IgD-negative memory B cell (primary cell): ENCODE measurements at regions not wholly inside any gene's neighbourhood (a gene's known extent, or its start where the extent isn't known, plus 50 kb on each side); places are given as distances from the start of the nearest gene placed in this dataset.
"Not testable (repeated sequence)": the region's sequence is repeated elsewhere in the genome, so short reads cannot be mapped to it uniquely, and the experiment has no call there.

Experiments used
- H3K27ac Mint-ChIP-seq, 3 donors: one replicate each; pipeline ENCODE4 v1.8.0; 2020 to 2022; ENCODE audit warnings: mild to moderate bottlenecking in 3 of 3, mixed read lengths in 3 of 3, moderate library complexity in 1 of 3
- H3K27me3 Mint-ChIP-seq: one replicate; pipeline ENCODE4 v1.8.0; 2021; ENCODE audit warnings: mixed read lengths
- H3K36me3 Mint-ChIP-seq: one replicate; pipeline ENCODE4 v1.8.0; 2020; ENCODE audit warnings: mild to moderate bottlenecking, mixed read lengths
- H3K4me1 Mint-ChIP-seq, 3 donors: one replicate each; pipeline ENCODE4 v1.8.0; 2020 to 2022; ENCODE audit warnings: mixed read lengths in 3 of 3, mild to moderate bottlenecking in 1 of 3
- H3K4me3 Mint-ChIP-seq, 4 donors: one replicate each; pipeline ENCODE4 v1.8.0; 2020 to 2022; ENCODE audit warnings: mild to moderate bottlenecking in 4 of 4, mixed read lengths in 4 of 4, moderate library complexity in 3 of 4
- H3K9me3 Mint-ChIP-seq, 3 donors: one replicate each; pipeline ENCODE4 v1.8.0; 2020 to 2021; ENCODE audit warnings: mixed read lengths in 3 of 3, mild to moderate bottlenecking in 1 of 3

DNA sequence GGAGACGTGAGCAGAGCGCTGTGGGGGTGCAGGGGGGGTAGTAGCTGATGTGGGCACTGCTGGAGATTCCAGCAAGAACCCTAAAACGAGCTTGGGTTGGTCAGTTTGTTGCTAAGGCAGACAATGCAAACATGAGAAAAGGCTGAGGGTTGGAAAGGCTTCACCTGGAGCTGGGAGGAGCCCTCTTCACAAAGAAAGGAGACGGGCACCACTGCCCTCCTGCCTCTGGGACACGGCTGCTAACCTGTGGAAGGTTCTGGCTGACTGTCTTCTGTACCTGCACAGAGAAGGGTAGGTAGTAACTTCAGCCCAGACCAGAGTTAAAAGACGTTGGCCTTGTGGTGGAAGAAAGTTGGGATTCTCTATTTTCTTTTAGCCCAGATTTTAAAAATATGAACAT, 108.7 kb downstream of the SUCLA2 start:
- H3K4me3 Mint-ChIP-seq = no peak overlapping the region
- H3K27me3 Mint-ChIP-seq = no peaks in the 10 kb centered on the region
- no peaks in the 10 kb centered on the region for H3K4me1 Mint-ChIP-seq
- H3K36me3 Mint-ChIP-seq = peaks cover 5% of the 10 kb centered on the region
- no peaks in the 10 kb centered on the region for H3K9me3 Mint-ChIP-seq
- no peak overlapping the region for H3K27ac Mint-ChIP-seq

DNA sequence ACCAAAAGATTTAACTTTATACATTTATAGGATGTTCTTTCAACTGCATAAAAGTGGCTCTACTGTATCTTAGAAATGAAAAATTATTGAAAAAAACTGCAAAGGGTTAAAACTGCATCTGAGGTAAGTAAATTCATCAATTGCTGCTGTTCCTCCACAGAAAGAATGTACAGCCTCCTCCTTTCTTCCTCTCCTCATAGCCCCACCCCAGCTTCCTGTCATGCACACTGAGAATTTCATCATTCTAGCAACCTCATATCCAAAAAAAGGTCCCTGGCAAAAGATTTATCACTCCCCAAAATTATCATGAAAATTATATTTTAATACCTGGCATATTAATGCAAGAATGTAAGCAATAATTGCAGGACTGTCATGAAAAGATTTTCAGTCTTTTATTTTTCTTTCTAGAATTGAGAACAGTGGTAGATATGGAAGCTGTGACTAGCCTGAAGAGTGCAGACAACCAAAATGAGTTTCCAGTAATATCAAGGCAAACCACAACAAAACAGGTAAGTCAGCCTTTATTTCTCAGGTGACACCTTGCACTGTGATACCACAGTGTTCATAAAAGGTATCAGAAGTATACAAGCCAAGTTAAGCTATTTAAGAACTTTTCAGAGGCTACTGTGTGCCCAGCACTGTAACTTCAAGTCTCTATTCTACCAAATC, 110.8 kb downstream of the SUCLA2 start:
- no peak overlapping the region for H3K4me3 Mint-ChIP-seq
- no peaks in the 10 kb centered on the region for H3K27me3 Mint-ChIP-seq
- H3K36me3 Mint-ChIP-seq = peaks cover 5% of the 10 kb centered on the region
- no peaks in the 10 kb centered on the region for H3K4me1 Mint-ChIP-seq
- peak overlapping the region in 1 of 3 donors; percentile 8 for H3K27ac Mint-ChIP-seq
- H3K9me3 Mint-ChIP-seq = no peaks in the 10 kb centered on the region

DNA sequence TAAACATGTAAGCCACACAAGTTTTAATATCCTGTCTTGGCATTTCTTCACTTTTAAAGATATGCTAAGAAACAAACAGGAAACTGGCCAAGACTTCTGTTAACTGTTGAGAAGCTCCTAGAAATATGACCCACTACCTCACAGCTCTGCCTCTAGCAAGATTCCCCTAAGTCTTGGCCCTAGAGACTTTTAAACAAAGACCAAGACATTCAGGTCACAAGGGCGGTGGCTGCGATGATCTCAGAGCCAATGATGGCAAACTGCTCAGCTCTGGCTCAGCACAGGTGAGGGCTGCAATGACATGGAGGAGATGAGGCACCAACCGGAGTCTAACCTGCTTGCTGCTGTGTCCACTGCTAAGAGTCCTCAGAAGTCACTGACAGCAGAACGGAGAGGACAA, 114.8 kb downstream of the SUCLA2 start:
- H3K27ac Mint-ChIP-seq = no peak overlapping the region
- H3K9me3 Mint-ChIP-seq = no peaks in the 10 kb centered on the region
- no peaks in the 10 kb centered on the region for H3K27me3 Mint-ChIP-seq
- no peak overlapping the region for H3K4me3 Mint-ChIP-seq
- H3K36me3 Mint-ChIP-seq = peaks cover 1% of the 10 kb centered on the region
- no peaks in the 10 kb centered on the region for H3K4me1 Mint-ChIP-seq

DNA sequence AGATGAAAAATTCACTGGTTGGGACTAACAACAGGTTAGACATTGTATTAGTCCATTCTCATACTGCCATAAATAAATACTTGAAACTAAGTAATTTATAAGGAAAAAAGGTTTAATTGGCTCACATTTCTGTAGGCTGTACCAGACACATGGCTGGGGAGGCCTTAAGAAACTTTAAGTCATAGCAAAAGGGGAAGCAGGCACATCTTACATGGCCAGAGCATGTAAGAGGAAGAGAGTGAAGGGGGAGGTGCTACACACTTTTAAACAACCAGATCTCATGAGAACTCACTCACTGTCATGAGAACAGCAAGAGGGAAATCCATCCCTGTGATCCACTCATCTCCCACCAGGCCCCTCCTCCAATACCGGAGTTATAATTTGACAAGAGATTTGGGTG, 125.9 kb downstream of the SUCLA2 start:
- Mint-ChIP-seq H3K4me1 (peaks cover 0 to 2% (median 0%) of the 10 kb centered on the region in 3 donors), H3K36me3 (peaks cover 3% of the 10 kb centered on the region), H3K27ac (no peak overlapping the region), H3K27me3 (no peaks in the 10 kb centered on the region), H3K9me3 (peaks cover 5 to 19% (median 12%) of the 10 kb centered on the region in 3 donors), H3K4me3 (no peak overlapping the region)

DNA sequence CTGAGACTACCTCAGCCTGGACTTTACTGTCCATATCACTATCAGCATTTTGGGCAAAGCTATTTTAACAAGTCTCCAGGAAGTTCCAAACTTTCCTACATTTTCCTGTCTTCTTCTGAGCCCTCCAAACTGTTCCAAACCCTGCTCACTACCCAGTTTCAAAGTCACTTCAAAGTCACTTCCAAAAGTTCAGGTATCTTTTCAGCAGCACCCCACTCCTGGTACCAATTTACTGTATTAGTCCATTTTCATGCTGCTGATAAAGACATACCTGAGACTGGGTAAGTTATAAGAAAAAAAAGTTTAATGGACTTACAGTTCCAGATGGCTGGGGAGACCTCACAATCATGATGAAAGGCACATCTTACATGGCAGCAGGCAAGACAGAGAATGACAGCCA, 127.1 kb downstream of the SUCLA2 start:
- not testable (repeated sequence) for H3K27ac Mint-ChIP-seq, H3K36me3 Mint-ChIP-seq, H3K4me1 Mint-ChIP-seq, H3K27me3 Mint-ChIP-seq
- Mint-ChIP-seq H3K9me3 (peaks cover 5 to 19% (median 12%) of the 10 kb centered on the region in 3 donors), H3K4me3 (peak overlapping the region in 1 of 4 donors; percentile 18)

DNA sequence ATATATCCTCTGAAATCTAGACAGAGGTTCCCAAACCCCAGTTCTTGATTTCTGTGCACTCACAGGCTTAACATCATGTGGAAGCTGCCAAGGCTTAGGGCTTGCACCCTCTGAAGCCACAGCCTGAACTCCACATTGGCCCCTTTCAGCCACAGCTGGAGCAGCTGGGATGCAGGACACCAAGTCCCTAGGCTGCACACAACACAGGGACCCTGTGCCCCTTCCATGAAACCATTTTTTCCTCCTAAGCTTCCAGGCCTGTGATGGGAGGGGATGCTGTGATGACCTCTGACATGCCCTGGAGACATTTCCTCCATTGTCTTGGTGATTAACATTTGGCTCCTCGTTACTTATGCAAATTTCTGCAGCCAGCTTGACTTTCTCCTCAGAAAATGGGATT, 127.8 kb downstream of the SUCLA2 start:
- H3K27me3 Mint-ChIP-seq, H3K4me1 Mint-ChIP-seq, H3K4me3 Mint-ChIP-seq, H3K27ac Mint-ChIP-seq, H3K36me3 Mint-ChIP-seq: not testable (repeated sequence)
- peaks cover 5 to 19% (median 12%) of the 10 kb centered on the region in 3 donors for H3K9me3 Mint-ChIP-seq

DNA sequence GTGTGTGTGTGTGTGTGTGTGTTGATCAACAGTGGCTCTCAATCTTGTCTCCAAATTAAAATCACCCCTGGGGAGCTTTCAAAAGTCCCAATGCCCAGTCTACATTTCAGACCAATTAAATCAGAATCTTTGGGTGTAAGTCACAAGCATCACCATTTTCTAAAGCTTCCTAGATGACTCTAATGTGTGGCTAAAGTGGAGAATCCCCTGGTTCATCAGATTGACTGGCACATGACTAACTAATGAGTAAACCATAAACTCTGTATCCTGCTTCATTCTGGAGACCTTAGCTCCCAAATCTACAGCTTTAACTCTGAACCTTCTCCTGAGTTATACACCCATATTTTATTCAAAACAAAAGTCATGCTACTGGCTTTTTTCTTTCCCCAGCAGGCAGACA, 131.3 kb downstream of the SUCLA2 start:
- H3K36me3 Mint-ChIP-seq = peaks cover 3% of the 10 kb centered on the region
- H3K9me3 Mint-ChIP-seq = peaks cover 3 to 15% (median 12%) of the 10 kb centered on the region in 3 donors
- no peaks in the 10 kb centered on the region for H3K27me3 Mint-ChIP-seq
- no peak overlapping the region for H3K4me3 Mint-ChIP-seq
- H3K4me1 Mint-ChIP-seq = peaks cover 0 to 2% (median 0%) of the 10 kb centered on the region in 3 donors
- no peak overlapping the region for H3K27ac Mint-ChIP-seq

DNA sequence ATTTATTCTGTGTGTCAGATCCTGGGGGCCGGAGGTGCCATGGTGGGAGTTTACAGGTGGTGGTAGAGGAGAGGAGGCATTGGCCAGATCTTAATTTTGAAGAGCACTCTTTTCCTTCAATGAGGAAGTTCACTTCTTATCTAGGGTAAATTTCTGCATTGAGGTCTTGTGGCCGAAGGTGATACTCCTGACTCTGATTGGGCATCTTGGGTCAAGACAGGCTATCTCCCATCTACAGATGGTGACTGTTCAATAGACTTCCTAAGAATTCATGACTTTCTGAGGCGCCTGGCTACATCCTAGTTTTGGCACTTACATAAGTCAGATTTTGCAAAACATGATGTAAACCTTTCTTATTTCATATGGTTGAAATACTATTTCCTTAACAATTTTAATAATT, 135.2 kb downstream of the SUCLA2 start:
- H3K9me3 Mint-ChIP-seq = peaks cover 0 to 2% (median 0%) of the 10 kb centered on the region in 3 donors
- no peaks in the 10 kb centered on the region for H3K4me1 Mint-ChIP-seq
- H3K4me3 Mint-ChIP-seq = no peak overlapping the region
- peaks cover 1% of the 10 kb centered on the region for H3K27me3 Mint-ChIP-seq
- no peak overlapping the region for H3K27ac Mint-ChIP-seq
- H3K36me3 Mint-ChIP-seq = no peaks in the 10 kb centered on the region

DNA sequence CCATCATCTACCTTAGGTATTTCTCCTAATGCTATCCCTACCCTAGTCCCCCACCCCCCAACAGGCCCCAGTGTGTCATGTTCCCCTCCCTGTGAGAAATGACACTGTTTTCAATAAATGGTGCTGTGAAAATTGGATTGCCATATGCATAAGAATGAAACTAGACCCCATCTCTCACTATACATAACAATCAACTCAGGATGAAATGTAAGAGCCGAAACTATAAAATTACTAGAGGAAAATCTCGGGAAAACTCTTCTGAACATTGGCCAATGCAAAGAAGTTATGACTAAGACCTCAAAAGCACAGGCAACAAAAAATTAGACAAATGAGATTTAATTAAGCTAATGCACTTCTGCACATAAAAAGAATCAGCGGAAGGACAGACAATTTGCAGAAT, 138.2 kb downstream of the SUCLA2 start:
- Mint-ChIP-seq H3K27me3 (peaks cover 3% of the 10 kb centered on the region), H3K27ac (no peak overlapping the region), H3K4me3 (no peak overlapping the region), H3K9me3 (no peaks in the 10 kb centered on the region), H3K36me3 (no peaks in the 10 kb centered on the region), H3K4me1 (no peaks in the 10 kb centered on the region)

DNA sequence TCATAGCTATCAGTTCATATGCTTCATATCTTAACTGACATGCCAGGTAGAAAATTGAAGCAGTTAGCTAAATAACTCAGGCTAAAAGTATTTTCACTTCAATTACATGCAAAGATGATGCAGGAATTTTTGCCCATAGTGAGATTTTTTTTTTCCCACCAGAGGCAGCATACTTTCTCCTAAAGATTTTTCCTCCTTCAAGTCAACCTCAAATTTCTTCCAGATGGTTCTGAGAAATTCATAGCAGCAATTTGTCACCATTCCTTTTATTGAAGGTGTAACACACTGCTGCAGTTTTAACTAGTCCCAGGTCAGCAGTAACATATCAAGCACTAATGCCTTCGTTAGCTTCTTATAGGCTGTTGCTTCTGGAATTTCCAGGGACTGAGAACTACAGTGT, 141.9 kb downstream of the SUCLA2 start:
- Mint-ChIP-seq H3K4me1 (no peaks in the 10 kb centered on the region), H3K36me3 (no peaks in the 10 kb centered on the region), H3K27ac (no peak overlapping the region), H3K9me3 (no peaks in the 10 kb centered on the region), H3K27me3 (peaks cover 3% of the 10 kb centered on the region), H3K4me3 (no peak overlapping the region)

DNA sequence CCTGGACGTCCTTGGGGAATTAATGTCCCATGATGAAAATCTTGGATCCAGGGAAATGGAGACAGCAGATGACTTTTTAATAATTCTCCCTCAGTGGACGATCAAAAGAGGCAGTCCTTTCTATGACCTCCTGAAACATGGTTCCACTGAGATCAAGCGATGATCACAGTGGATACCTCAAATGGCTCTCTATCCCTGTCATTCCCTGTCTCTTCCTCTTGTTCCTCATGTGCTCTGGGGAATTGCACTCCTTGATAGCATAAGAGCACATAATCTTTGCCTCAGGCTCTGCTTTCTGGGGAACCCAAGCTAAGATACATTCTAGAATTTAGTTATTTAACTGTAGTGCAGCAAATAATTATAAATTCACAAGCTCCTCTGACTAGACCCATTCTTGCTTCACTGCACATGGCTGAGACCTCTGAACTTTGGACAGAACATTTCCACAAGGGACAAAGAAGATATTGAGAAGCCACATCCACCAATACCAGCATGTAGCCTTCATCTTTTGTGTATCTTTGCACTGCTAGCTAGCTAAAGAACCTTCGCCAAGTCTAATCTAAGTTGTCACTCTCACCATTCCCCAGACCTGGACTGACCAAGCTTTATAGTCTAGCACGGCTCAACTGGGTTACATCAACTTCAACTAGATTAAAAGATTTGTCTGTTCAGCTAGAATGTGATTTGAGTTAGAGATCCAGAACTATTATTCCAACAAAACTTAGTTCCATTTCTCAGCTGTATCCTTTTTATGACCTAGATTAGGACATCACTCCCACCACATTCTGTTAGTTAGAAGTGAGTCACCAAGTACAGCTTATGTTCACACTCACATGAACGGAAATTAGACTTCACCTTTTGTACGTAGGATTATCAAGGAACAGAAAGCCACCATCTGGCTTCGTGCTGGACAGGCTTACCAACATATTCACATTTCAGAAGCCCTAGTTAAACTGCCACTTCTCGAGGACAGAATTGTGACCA, 142.7 kb downstream of the SUCLA2 start:
- H3K4me1 Mint-ChIP-seq = no peaks in the 10 kb centered on the region
- H3K9me3 Mint-ChIP-seq = no peaks in the 10 kb centered on the region
- no peaks in the 10 kb centered on the region for H3K36me3 Mint-ChIP-seq
- no peak overlapping the region for H3K4me3 Mint-ChIP-seq
- peaks cover 3% of the 10 kb centered on the region for H3K27me3 Mint-ChIP-seq
- H3K27ac Mint-ChIP-seq = no peak overlapping the region

DNA sequence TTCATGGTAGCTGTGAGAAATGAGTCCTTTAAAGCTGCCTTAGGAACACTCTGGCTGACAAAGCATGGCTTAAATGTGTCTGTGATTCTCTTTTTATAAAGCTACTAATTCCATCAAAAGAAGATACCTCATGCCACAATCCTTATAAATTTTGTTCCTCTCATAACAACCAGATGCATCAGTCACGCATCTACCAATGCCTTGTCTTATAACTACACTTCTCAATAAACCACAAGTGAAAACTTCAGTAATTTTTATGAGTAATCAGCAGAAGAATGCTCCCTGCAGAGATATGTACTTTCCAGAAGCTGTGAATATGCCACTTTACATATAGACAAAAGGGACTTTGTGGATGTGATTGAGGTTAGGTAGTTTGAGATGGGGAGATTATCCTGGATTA, 147.8 kb downstream of the SUCLA2 start:
- Mint-ChIP-seq H3K27me3 (peaks cover 1% of the 10 kb centered on the region), H3K36me3 (no peaks in the 10 kb centered on the region), H3K9me3 (peaks cover 0 to 2% (median 0%) of the 10 kb centered on the region in 3 donors), H3K4me1 (no peaks in the 10 kb centered on the region), H3K4me3 (no peak overlapping the region), H3K27ac (no peak overlapping the region)

DNA sequence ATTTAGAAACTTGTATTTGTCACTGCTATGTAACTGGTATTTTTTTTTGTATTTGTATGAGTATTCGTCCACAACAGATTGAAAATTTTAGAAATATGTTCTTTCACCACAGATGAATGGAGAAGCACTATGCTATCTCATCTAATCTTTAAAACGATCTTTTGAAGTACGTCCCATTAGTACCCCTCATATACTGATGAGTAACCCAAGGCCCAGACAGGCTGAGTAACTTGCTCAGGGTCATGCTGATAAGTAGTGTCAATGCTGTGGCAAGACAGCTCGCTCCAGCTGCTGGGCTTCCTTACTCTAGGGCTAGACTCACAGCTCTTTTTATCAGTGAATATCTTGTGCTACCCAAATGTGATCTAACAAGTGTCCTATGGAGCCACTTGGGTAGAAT, 154.2 kb downstream of the SUCLA2 start:
- Mint-ChIP-seq H3K27ac (no peak overlapping the region), H3K9me3 (peaks cover 0 to 2% (median 0%) of the 10 kb centered on the region in 3 donors), H3K4me3 (no peak overlapping the region), H3K36me3 (no peaks in the 10 kb centered on the region), H3K4me1 (peaks cover 0 to 4% (median 0%) of the 10 kb centered on the region in 3 donors), H3K27me3 (peaks cover 1% of the 10 kb centered on the region)

DNA sequence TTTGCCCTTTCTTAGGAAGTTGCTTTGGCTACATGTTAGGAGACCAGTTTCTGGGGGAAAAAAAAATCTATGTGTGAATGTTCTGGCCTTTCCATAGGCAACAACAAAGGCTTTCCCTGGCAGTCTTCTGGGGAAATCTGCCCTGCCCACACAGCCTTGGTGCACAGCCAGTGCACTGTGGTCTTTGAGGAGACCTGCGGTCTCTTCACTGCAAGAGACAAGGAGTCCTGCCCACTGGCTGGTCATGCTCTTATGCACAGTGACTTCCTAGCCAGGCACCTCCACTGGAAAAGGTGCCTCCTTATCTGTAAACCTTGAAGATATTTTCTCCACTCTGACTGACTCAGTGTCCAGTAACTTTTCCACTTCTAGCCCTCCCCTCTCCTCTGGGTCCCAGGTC, 155.1 kb downstream of the SUCLA2 start:
- H3K27ac Mint-ChIP-seq = no peak overlapping the region
- H3K36me3 Mint-ChIP-seq = no peaks in the 10 kb centered on the region
- peaks cover 1% of the 10 kb centered on the region for H3K27me3 Mint-ChIP-seq
- peaks cover 0 to 2% (median 0%) of the 10 kb centered on the region in 3 donors for H3K9me3 Mint-ChIP-seq
- no peak overlapping the region for H3K4me3 Mint-ChIP-seq
- H3K4me1 Mint-ChIP-seq = peaks cover 0 to 4% (median 0%) of the 10 kb centered on the region in 3 donors

DNA sequence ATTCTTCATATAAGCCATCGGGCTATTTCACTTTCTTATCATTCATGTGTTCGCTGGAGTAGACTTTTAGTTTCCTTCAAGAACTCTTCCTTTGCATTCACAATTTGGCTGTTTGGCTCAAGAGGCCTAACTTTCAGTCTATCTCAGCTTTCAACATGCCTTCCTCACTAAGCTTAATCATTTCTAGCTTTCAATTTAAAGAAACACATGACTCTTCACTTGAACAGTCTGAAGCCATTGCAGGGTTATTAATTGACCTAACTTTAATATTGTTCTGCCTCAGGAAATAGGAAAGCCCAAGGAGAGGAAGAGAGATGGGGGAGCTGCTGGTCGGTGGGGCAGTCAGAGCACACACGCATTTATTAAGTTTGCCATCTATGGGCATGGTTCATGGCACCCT, 158.1 kb downstream of the SUCLA2 start:
- peaks cover 0 to 5% (median 0%) of the 10 kb centered on the region in 3 donors for H3K4me1 Mint-ChIP-seq
- no peaks in the 10 kb centered on the region for H3K36me3 Mint-ChIP-seq
- peaks cover 3% of the 10 kb centered on the region for H3K27me3 Mint-ChIP-seq
- no peaks in the 10 kb centered on the region for H3K9me3 Mint-ChIP-seq
- H3K27ac Mint-ChIP-seq = no peak overlapping the region
- no peak overlapping the region for H3K4me3 Mint-ChIP-seq
